GM10266 (cell line): ENCODE measurements at regions not wholly inside any gene's neighbourhood (a gene's known extent, or its start where the extent isn't known, plus 50 kb on each side); places are given as distances from the start of the nearest gene placed in this dataset.

Experiments
- DNase-seq: peaks from one replicate; pipeline ENCODE4 v3.0.0; 2012; ENCODE audit errors: extremely low spot score
- TF ChIP-seq, protein P1 (sequence below): IDR thresholded peaks from 2 replicates; pipeline ENCODE4 v1.5.1; 2012; ENCODE audit warnings: mild to moderate bottlenecking, low read depth; ENCODE audit not compliant: control insufficient read depth, insufficient read depth; ENCODE audit errors: missing control alignments

DNA sequence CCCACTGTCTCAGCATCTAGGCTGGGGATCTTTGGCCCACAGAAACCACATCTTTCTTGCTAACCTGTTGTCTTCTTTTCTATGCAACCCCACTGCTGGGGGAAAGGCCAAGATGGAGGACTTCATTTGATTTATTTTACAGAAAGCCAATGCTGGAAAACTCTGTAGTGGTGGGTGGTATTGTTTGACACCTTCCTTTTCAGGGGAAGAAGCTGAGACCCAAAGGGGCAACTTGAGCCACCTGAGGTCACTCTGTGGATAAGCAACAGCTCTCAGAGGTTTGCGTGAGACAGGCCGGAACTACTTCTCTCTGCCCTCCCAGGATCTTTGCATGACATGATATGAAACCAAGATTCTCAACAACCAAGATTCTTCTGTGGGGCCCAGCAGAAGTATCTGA lies 645.2 kb downstream of the VRK1 start:
- no peak for DNase-seq
- TF ChIP-seq, protein P1, sequence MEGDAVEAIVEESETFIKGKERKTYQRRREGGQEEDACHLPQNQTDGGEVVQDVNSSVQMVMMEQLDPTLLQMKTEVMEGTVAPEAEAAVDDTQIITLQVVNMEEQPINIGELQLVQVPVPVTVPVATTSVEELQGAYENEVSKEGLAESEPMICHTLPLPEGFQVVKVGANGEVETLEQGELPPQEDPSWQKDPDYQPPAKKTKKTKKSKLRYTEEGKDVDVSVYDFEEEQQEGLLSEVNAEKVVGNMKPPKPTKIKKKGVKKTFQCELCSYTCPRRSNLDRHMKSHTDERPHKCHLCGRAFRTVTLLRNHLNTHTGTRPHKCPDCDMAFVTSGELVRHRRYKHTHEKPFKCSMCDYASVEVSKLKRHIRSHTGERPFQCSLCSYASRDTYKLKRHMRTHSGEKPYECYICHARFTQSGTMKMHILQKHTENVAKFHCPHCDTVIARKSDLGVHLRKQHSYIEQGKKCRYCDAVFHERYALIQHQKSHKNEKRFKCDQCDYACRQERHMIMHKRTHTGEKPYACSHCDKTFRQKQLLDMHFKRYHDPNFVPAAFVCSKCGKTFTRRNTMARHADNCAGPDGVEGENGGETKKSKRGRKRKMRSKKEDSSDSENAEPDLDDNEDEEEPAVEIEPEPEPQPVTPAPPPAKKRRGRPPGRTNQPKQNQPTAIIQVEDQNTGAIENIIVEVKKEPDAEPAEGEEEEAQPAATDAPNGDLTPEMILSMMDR = no peak

DNA sequence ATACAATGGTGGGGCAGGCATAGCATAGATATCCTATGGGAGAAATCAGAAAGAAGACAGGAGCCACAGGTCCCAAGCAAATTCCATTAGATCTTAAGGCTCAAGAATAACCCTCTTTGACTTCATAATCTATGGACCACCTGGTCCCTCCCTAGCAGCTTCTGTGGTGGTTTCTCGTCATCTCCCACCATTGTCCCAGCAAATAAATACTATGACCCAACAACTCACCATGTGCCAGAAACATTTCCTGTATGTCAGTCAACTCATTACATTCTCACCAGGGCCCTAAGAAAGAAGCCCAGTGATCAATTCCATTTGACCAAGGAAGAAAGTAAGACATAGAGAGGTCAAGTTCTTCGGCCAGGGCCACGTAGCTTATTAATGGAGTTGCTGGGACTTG lies 646.2 kb downstream of the VRK1 start:
- no peak for DNase-seq
- TF ChIP-seq, protein P1 = no peak

DNA sequence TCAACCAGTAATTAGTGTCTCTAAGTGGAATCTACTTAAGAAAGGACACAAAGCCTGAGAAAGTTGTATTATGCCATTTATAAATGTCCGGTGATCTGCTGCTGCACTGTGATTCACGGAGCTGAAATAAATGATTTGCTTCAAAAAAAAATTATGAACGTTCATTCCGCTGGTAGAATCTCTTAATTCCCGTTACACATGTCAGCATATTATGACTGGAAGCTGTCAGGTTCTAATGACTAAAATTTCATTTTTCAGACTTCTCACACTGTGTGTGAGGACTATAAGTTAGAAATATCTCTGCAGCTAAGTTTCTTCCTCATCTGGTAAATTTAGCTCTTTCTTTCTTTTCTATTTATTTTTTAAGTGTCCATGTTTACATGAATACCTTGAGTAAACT lies 647.1 kb downstream of the VRK1 start:
- DNase-seq = no peak
- TF ChIP-seq, protein P1 = no peak

DNA sequence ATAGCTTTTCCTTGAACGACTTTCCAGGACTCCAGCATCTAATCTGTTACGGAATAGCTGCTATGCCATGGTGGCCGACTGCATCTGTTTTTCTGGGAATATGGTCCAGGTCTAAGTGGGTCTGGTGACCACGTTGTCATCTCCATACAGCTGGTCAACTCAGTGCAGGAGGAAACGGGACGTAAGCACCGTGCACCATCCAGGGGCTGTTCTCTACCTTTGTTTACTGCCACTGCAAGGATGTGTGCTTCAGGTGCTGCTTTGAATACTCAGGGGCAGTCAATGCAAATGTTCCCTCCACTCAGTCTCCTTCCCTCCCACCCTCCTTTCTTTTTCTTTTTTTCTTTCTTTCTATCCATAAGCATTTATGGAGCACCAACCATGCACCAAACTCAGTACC lies 648.2 kb downstream of the VRK1 start:
- TF ChIP-seq, protein P1 = no peak
- DNase-seq = no peak

DNA sequence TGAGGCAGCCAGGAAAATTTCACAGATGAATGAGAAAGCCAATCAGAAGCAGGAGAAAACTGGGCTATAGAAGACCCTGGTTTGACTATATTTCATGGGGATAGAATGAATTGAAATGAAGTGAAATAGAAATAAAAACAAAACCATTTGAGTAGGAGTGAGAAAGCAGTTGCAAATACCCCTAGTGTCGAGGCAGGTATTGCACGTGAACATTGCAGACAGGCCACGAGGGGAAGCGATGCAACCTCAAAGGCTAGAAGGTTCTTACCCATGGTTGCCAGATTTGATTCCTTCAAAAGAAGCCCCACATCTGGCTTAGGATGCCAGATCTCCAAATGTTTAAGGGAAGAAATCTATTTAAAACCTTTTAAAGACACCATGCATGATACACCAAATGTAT lies 648.9 kb downstream of the VRK1 start:
- no peak for DNase-seq

DNA sequence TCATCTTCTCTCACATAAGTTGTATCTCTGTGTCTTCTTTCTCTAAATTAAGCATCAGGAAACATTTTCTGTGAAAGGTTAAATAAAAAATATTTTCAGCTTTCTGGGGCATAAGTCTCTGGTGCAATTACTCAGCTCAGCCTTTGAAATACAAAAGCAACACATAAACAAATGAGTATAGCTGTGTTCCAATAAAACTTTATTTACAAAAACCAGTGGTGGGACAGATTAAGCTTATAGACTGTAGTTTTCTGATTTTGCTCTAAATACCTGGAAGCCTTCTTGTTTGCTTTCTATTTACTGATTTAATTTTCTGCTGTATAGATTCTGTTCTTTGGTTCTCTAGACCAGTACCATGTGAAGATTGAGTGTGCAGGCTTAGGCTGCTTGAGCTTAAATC lies 655.1 kb downstream of the VRK1 start:
- DNase-seq = no peak
- TF ChIP-seq, protein P1 = no peak

More for the DNA sequence above, 648.9 kb downstream of the VRK1 start:
- TF ChIP-seq, protein P1 = no peak

DNA sequence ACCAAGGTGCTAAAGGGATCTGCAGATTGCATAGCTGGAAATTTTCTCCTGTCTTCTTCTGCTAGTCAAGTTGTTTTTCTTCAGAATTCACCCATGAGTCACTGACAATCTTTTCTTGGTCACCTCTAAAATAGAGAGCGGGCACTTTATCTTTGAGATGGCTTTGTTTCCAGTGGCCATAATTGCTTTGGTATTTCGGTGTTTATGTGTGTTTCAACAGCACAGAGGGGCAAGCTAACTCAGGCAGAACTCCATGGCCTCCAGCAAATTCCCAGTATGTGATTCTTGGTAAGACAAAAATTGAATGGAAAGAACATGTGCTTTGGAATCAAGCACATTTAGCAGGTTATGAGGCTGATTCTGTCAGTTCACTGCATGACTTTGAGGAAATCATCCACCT lies 656.8 kb downstream of the VRK1 start:
- no peak for DNase-seq
- TF ChIP-seq, protein P1 = no peak
